Choroid plexus epithelial cell (primary cell): ENCODE measurements at regions not wholly inside any gene's neighbourhood (a gene's known extent, or its start where the extent isn't known, plus 50 kb on each side); places are given as distances from the start of the nearest gene placed in this dataset.

Experiments
- DNase-seq: peaks from one replicate; pipeline ENCODE4 v3.0.0-alpha.2; 2010; ENCODE audit warnings: low read depth
- H3K4me3 ChIP-seq: 2 replicates; pipeline ENCODE4 v1.5.1; 2011; ENCODE audit warnings: low read depth, mild to moderate bottlenecking, control low read depth, low read length, moderate library complexity
- TF ChIP-seq, protein P1 (sequence below): conservative IDR thresholded peaks from 2 replicates; pipeline ENCODE4 v1.5.1; 2011; ENCODE audit warnings: low read depth, mild to moderate bottlenecking, control low read depth, inconsistent platforms, low read length, moderate library complexity

DNA sequence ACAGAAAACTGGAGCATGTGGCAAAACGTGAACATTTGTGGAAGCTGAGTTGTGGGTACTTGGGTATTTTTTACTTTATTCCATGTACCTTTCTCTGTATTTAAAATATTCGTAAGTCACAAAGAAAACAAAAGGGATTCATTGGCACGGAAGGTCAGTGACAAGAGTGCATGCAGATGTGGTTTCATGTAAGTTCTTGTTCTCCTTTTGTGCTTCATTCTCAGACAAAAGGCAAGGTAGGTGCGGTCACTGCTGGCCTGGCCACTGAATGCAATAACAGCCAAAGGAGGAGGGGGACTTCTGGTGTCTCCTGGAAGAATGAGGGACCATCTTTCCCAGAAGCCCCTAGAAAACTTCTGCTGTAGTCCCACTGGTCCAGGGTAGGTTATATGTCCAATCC, 200.0 kb upstream of the TOPAZ1 start:
- TF ChIP-seq, protein P1, sequence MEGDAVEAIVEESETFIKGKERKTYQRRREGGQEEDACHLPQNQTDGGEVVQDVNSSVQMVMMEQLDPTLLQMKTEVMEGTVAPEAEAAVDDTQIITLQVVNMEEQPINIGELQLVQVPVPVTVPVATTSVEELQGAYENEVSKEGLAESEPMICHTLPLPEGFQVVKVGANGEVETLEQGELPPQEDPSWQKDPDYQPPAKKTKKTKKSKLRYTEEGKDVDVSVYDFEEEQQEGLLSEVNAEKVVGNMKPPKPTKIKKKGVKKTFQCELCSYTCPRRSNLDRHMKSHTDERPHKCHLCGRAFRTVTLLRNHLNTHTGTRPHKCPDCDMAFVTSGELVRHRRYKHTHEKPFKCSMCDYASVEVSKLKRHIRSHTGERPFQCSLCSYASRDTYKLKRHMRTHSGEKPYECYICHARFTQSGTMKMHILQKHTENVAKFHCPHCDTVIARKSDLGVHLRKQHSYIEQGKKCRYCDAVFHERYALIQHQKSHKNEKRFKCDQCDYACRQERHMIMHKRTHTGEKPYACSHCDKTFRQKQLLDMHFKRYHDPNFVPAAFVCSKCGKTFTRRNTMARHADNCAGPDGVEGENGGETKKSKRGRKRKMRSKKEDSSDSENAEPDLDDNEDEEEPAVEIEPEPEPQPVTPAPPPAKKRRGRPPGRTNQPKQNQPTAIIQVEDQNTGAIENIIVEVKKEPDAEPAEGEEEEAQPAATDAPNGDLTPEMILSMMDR: no peak
- no peak overlapping the region for H3K4me3 ChIP-seq
- no peak for DNase-seq

DNA sequence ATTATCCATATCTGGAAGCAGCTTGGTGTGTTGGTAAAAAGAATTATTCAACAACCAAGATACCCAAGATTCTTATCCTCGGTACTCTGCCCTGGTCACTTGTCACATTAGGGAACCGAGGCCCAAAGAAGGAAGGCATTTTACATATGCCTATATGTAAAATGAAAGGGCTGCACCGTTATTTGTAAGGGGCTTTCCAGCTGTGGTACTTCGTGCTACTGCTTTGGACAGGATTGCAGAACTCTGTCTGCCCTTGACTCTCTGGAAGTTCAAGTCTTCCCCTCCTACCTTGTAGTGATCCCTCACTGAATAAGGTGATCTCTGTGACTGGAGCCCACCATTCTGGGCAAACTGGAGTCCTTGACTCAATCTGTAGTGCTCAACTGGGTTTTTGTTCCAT, 198.9 kb upstream of the TOPAZ1 start:
- DNase-seq: no peak
- TF ChIP-seq, protein P1: no peak
- H3K4me3 ChIP-seq: no peak overlapping the region

DNA sequence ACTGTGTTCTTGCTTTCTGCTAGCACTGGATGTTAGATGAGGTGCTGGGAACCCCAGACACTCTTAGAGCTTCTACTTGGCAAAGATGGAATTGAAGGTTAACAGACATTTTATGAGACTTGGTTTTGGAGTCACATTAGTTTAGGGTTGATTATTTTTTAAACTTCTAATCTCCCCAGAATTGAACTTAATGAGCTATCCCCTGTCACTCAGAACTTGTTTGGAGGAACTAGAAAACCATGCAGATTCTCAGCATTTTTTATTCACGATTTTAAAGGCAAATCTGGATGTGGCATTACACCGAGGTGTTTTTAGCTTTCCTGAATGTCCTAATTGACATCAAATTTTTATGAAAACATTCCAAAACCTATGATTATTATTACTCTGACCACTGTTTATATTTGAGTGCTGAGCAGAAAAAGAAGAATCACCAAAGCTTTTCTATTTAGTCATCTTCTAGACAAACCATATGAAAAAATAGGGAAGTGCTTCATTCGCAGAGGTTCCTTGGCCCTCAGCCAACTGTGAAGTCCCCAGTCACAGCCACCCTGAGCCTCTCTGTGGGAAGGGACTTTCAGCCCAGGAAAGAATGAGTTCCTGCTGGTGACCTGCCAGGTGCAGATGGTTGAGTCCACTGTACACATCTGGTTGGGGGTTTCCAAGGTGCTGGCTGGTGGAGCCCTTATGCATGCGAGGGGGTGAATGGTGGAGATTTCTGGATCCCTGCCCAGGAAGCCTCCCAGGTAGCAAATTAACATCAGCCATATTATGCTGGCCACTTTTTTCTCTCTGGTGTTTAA, 196.0 kb upstream of the TOPAZ1 start:
- peak; percentile 29 for DNase-seq
- no peak overlapping the region for H3K4me3 ChIP-seq
- TF ChIP-seq, protein P1: no peak

DNA sequence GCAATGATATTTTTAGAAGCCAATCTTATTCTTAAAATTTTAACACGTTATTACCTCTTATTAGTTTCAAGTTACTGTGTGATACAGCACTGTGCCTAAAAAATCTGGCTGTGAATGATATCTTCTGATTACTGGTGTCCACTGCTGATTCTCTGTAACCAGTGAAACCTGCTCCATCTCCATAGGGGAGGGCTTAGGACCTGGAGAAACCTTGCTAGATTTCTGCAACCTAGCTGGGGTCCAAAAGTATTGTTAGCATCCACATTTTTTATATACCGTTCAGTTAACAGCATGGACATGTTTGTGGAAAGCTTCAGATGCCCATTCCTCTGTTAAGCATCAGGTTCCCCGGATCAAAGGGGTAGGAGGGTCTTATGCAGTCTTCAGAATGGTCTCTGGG, 193.9 kb upstream of the TOPAZ1 start:
- no peak overlapping the region for H3K4me3 ChIP-seq
- DNase-seq: no peak
- TF ChIP-seq, protein P1: no peak

DNA sequence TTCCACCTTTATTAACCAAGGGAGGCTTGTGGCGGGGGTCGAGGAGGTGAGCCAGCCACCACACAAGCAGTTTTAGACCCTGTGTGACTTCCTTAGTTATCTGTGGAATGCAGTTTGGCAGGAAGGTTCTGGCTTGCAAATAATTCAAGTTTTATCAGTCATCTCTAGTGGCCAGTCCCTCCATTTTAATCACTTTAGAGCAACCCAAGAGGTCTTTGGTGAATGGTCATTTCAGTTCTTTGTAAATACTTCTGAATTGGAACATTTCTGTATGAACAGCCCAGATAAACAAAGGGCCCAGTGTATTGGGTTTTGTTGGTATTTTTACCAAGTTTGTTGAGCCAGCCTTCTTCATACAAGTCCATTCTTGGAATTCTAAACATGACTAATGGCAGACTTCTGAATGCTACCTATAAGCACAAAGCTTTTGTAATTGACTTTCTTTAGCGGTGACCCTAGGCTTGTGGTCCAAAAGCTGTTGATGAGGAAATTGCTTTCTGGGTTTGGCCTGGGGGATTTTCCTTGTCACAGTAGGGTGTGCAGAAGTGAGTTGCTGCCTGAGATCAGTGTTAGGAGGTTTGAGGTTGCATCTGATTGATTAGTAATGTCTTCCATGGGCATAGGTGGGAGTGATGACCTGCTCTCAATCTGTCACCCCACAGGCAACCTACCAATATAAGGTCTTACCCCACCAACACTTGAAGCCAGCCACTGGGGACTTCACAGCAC, 193.3 kb upstream of the TOPAZ1 start:
- peak; percentile 30 for DNase-seq
- TF ChIP-seq, protein P1: no peak
- H3K4me3 ChIP-seq: no peak overlapping the region

DNA sequence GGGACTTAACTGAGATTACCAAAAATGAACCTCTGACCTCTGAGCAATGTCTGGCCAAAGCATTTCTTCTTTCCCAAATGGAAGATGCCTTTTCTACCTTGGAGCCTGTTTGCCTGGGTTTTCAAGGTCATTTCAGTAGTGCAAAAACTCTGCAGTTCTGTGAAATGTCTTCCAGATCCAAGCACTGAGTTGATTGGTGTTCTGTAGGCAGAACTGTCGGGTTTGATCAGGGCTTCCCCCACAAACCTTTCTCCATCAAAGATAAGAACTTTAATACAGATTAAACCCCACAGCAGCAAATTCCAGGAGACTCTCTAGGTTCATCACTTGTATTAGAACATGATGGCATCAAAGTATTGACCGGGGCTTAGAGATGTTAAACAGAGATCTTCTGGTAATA, 192.7 kb upstream of the TOPAZ1 start:
- no peak for DNase-seq
- TF ChIP-seq, protein P1: no peak
- no peak overlapping the region for H3K4me3 ChIP-seq

DNA sequence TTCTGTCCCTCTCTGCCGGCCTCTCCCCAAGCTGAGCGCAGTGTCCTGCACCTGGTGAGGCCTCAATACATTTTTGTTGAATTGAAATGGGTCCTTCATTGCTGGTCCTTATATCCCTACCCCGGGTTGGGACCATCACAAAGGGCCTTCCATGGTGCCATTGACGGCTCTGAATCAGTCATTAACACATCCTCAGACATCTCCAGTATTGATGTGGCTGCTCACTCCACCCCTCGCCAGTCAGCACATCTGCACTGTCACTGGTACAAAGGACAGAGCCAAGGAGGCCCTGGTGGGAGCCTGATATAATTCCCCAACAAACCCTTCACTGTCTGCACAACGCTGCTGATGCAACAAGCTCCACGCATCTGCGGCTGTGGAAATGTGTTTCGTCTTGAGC, 191.6 kb upstream of the TOPAZ1 start:
- TF ChIP-seq, protein P1: no peak
- H3K4me3 ChIP-seq: no peak overlapping the region
- no peak for DNase-seq
